Ovary (tissue), 3 donors: ENCODE measurements at regions not wholly inside any gene's neighbourhood (a gene's known extent, or its start where the extent isn't known, plus 50 kb on each side); places are given as distances from the start of the nearest gene placed in this dataset.

ENCODE experiments used
- CTCF ChIP-seq, 3 donors: fragments of 450-650 bp in 2 of 3; fragments of 200-600 bp in 1 of 3; IDR thresholded peaks; one replicate each; pipeline versions ENCODE4 v1.5.1 to v1.8.0; 2016 to 2022; ENCODE audit warnings: antibody characterized with exemption in 3 of 3, mild to moderate bottlenecking in 1 of 3
- EP300 ChIP-seq: sonication (generic); formaldehyde crosslinking; IDR thresholded peaks from one replicate; pipeline ENCODE4 v1.6.1; 2017; ENCODE audit warnings: antibody characterized with exemption
- POLR2A ChIP-seq: fragments of 450-650 bp; IDR thresholded peaks from one replicate; pipeline ENCODE4 v1.6.1; 2017; ENCODE audit warnings: antibody characterized with exemption, mild to moderate bottlenecking, moderate library complexity
- donor health status: DM: no; HTN: no; CAD: no.

- TF ChIP-seq CTCF (IDR thresholded peaks at IDR 0.05) (no peak), POLR2A (no peak), EP300 (no peak)
These were observed 140.3 kb upstream of the RET start for GRCh38 chr10:42936580-42936979.
